ENCODE measurements at regions not wholly inside any gene's neighbourhood (a gene's known extent, or its start where the extent isn't known, plus 50 kb on each side); places are given as distances from the start of the nearest gene placed in this dataset.
"Not testable (repeated sequence)": the region's sequence is repeated elsewhere in the genome, so short reads cannot be mapped to it uniquely, and the experiment has no call there.

DNA sequence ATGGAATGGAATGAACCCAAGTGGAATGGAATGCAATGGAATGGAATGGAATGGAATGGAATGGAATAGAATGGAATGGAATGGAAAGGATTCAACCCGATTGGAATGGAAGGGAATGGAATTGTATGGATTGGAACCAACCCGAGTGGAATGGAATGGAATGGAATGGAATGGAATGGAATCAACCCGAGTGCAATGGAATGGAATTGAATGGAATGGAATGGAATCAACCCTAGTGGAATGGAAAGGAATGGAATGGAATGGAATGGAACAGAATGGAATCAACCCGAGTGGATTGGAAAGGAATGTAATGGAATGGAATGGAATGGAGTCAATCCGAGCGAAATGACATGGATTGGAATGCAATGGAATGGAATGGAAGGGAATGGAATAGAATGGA, 1144.9 kb downstream of the RPIA start:
- TF ChIP-seq, protein P1, sequence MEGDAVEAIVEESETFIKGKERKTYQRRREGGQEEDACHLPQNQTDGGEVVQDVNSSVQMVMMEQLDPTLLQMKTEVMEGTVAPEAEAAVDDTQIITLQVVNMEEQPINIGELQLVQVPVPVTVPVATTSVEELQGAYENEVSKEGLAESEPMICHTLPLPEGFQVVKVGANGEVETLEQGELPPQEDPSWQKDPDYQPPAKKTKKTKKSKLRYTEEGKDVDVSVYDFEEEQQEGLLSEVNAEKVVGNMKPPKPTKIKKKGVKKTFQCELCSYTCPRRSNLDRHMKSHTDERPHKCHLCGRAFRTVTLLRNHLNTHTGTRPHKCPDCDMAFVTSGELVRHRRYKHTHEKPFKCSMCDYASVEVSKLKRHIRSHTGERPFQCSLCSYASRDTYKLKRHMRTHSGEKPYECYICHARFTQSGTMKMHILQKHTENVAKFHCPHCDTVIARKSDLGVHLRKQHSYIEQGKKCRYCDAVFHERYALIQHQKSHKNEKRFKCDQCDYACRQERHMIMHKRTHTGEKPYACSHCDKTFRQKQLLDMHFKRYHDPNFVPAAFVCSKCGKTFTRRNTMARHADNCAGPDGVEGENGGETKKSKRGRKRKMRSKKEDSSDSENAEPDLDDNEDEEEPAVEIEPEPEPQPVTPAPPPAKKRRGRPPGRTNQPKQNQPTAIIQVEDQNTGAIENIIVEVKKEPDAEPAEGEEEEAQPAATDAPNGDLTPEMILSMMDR (optimal IDR thresholded peaks at IDR 0.05 in 1 of 3, IDR thresholded peaks at IDR 0.05 in 1 of 3, conservative IDR thresholded peaks at IDR 0.05 in 1 of 3; ENCODE audit: extremely low read depth in 1 of 3, insufficient read depth in 2 of 3, low read length in 3 of 3), result not testable (repeated sequence)
- TF ChIP-seq EZH2 (IDR thresholded peaks at IDR 0.05; ENCODE audit: low read length), result not testable (repeated sequence)

All from keratinocyte (primary cell).